ENCODE measurements at regions not wholly inside any gene's neighbourhood (a gene's known extent, or its start where the extent isn't known, plus 50 kb on each side); places are given as distances from the start of the nearest gene placed in this dataset.

- TF ChIP-seq, protein P1, sequence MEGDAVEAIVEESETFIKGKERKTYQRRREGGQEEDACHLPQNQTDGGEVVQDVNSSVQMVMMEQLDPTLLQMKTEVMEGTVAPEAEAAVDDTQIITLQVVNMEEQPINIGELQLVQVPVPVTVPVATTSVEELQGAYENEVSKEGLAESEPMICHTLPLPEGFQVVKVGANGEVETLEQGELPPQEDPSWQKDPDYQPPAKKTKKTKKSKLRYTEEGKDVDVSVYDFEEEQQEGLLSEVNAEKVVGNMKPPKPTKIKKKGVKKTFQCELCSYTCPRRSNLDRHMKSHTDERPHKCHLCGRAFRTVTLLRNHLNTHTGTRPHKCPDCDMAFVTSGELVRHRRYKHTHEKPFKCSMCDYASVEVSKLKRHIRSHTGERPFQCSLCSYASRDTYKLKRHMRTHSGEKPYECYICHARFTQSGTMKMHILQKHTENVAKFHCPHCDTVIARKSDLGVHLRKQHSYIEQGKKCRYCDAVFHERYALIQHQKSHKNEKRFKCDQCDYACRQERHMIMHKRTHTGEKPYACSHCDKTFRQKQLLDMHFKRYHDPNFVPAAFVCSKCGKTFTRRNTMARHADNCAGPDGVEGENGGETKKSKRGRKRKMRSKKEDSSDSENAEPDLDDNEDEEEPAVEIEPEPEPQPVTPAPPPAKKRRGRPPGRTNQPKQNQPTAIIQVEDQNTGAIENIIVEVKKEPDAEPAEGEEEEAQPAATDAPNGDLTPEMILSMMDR (IDR thresholded peaks at IDR 0.05; ENCODE audit: insufficient read depth in 1 of 2, low read depth in 1 of 2, low read length in 1 of 2, severe bottlenecking in 1 of 2, unreplicated experiment in 1 of 2): no peak
- Histone ChIP-seq H3K4me3 (ENCODE audit: low read depth, low read length) (no peak overlapping the region), H3K27me3 (replicated peaks; ENCODE audit: control insufficient read depth, insufficient read depth, low read length) (no peaks in the 10 kb centered on the region), H3K4me1 (no peaks in the 10 kb centered on the region), H3K9me3 (no peaks in the 10 kb centered on the region), H3K36me3 (ENCODE audit: control insufficient read depth, insufficient read depth, low read length) (no peaks in the 10 kb centered on the region)
- intact Hi-C loops (cut with micrococcal nuclease; ENCODE audit: unreplicated experiment): no loop called here
- Mint-ChIP-seq H3K27ac (ENCODE audit: unreplicated experiment) (no peak overlapping the region), H3K9me3 (ENCODE audit: unreplicated experiment) (peaks cover 24% of the 10 kb centered on the region), H3K27me3 (ENCODE audit: insufficient read depth, unreplicated experiment) (no peaks in the 10 kb centered on the region), H3K4me1 (ENCODE audit: low read depth, unreplicated experiment) (no peaks in the 10 kb centered on the region), H3K4me3 (ENCODE audit: unreplicated experiment) (no peak overlapping the region), H3K36me3 (ENCODE audit: insufficient read depth, unreplicated experiment) (peaks cover 6% of the 10 kb centered on the region)
- CTCF ChIA-PET: no interaction called here
- POLR2A ChIA-PET: no interaction called here
- no TSS peak for BruUV-seq (replicated peaks)
- DNase-seq: no peak
Observed at GRCh38 chr9:88287972-88288371, 100.3 kb upstream of the SPIN1 start.

DNA sequence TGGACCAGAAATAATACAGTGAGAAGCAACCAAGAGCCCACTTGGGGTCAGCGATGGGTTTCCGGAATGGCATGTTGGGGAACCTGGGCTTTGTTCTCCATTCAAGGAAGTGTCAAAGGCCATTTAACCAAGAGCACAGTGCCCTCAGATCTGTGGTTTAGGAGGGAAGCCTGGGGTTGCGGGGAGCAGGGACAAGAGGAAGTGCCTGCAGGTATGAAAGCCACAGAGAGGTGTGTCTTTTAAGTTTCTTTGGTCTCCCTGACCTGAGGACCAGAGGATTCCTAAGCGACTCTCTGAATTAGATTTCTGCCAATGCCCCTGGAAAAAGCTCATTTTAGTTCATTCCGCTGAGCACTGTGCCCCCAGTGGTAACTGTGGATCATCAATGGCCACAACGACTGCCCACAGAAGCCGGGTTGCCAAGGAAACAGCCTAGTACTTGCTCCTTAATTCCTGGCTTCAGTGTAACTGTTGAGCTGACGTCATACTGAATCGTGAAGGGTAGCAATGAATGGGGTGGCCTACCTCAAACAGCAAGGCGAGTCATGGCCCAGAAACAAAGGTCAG lies 107.3 kb upstream of the SPIN1 start:
- Mint-ChIP-seq H3K4me1 (ENCODE audit: low read depth, unreplicated experiment) (no peaks in the 10 kb centered on the region), H3K4me3 (ENCODE audit: unreplicated experiment) (no peak overlapping the region), H3K27ac (ENCODE audit: unreplicated experiment) (no peak overlapping the region), H3K9me3 (ENCODE audit: unreplicated experiment) (peaks cover 23% of the 10 kb centered on the region), H3K36me3 (ENCODE audit: insufficient read depth, unreplicated experiment) (peaks cover 6% of the 10 kb centered on the region), H3K27me3 (ENCODE audit: insufficient read depth, unreplicated experiment) (no peaks in the 10 kb centered on the region)
- H3K36me3 ChIP-seq (ENCODE audit: control insufficient read depth, insufficient read depth, low read length): no peaks in the 10 kb centered on the region
- H3K4me1 ChIP-seq: no peaks in the 10 kb centered on the region; the same call in 1 of the 2 replicates
- no peak overlapping the region for H3K4me3 ChIP-seq (ENCODE audit: low read depth, low read length)
- TF ChIP-seq, protein P1 (IDR thresholded peaks at IDR 0.05; ENCODE audit: insufficient read depth in 1 of 2, low read depth in 1 of 2, low read length in 1 of 2, severe bottlenecking in 1 of 2, unreplicated experiment in 1 of 2): peak in 1 of 2 experiments; percentile 21
- ChIA-PET POLR2A (no interaction called here), CTCF (no interaction called here)
- intact Hi-C loops (cut with micrococcal nuclease; ENCODE audit: unreplicated experiment): loop anchor here (5.0 kb wide), 1 partner anchor 296 kb away; no protein-coding TSS in a partner anchor
- no peaks in the 10 kb centered on the region for H3K9me3 ChIP-seq
- H3K27me3 ChIP-seq (replicated peaks; ENCODE audit: control insufficient read depth, insufficient read depth, low read length): no peaks in the 10 kb centered on the region
- no TSS peak for BruUV-seq (replicated peaks)
- peak; percentile 25 to 42 for DNase-seq

DNA sequence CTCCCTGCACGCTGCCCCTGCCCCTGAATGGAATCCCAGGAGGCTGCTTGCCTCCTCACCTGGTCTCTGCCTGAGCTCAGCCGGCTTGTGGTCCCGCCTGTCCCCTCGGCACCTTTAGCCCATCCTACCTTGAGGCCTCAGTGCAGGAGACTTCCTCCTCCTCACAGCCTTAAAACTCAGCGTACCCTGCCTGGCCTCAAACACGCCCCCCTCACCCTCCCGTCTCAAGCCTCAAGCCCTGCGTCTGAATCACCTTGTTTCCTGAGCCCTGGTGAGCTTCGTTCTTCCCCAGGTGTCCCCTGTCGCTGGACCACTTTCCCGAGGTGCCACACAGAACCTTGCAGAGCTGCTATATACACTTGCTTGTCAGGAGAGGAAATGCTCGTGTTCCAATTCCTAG lies 110.2 kb upstream of the SPIN1 start:
- POLR2A ChIA-PET: no interaction called here
- no peaks in the 10 kb centered on the region for H3K4me1 Mint-ChIP-seq (ENCODE audit: low read depth, unreplicated experiment)
- no peak overlapping the region for H3K4me3 Mint-ChIP-seq (ENCODE audit: unreplicated experiment)
- no peak overlapping the region for H3K27ac Mint-ChIP-seq (ENCODE audit: unreplicated experiment)
- H3K4me3 ChIP-seq (ENCODE audit: low read depth, low read length): no peak overlapping the region
- no peaks in the 10 kb centered on the region for H3K27me3 Mint-ChIP-seq (ENCODE audit: insufficient read depth, unreplicated experiment)
- intact Hi-C loops (cut with micrococcal nuclease; ENCODE audit: unreplicated experiment): no loop called here
- no peaks in the 10 kb centered on the region for H3K27me3 ChIP-seq (replicated peaks; ENCODE audit: control insufficient read depth, insufficient read depth, low read length)
- H3K9me3 Mint-ChIP-seq (ENCODE audit: unreplicated experiment): peaks cover 5% of the 10 kb centered on the region
- no peaks in the 10 kb centered on the region; the same call in 1 of the 2 replicates for H3K4me1 ChIP-seq
- TF ChIP-seq, protein P1 (IDR thresholded peaks at IDR 0.05; ENCODE audit: insufficient read depth in 1 of 2, low read depth in 1 of 2, low read length in 1 of 2, severe bottlenecking in 1 of 2, unreplicated experiment in 1 of 2): no peak
- BruUV-seq (replicated peaks): no TSS peak
- H3K36me3 Mint-ChIP-seq (ENCODE audit: insufficient read depth, unreplicated experiment): peaks cover under 1% of the 10 kb centered on the region
- H3K9me3 ChIP-seq: no peaks in the 10 kb centered on the region
- DNase-seq: no peak
- no peaks in the 10 kb centered on the region for H3K36me3 ChIP-seq (ENCODE audit: control insufficient read depth, insufficient read depth, low read length)
- CTCF ChIA-PET: no interaction called here
